ENCODE measurements at regions not wholly inside any gene's neighbourhood (a gene's known extent, or its start where the extent isn't known, plus 50 kb on each side); places are given as distances from the start of the nearest gene placed in this dataset.

- TF ChIP-seq CTCF (IDR thresholded peaks at IDR 0.05) (no peak), POLR2A (IDR thresholded peaks at IDR 0.05) (no peak)
Measured at GRCh38 chr13:38017320-38017719, 147.7 kb upstream of the TRPC4 start.

Measured in adrenal gland (tissue), 5 donors.